OCI-LY7 (cell line): ENCODE measurements at regions not wholly inside any gene's neighbourhood (a gene's known extent, or its start where the extent isn't known, plus 50 kb on each side); places are given as distances from the start of the nearest gene placed in this dataset.

ENCODE experiments used
- EZH2phosphoT487 ChIP-seq: fragments of 200-600 bp; sonication (generic); IDR thresholded peaks from 2 replicates; pipeline ENCODE4 v1.6.1; 2018; ENCODE audit warnings: low read depth, borderline replicate concordance, mild to moderate bottlenecking, mixed run types, antibody characterized with exemption, low read length, moderate library complexity, mixed read lengths
- TF ChIP-seq, protein P1 (sequence below): fragments of 200-600 bp; sonication (generic); conservative IDR thresholded peaks from 2 replicates; pipeline ENCODE4 v1.5.1; 2014; ENCODE audit warnings: mild to moderate bottlenecking, antibody characterized with exemption, low read length, moderate library complexity, mixed read lengths

GRCh38 chr10:28378986-28379585, 76.2 kb upstream of the MPP7 start:
- TF ChIP-seq, protein P1, sequence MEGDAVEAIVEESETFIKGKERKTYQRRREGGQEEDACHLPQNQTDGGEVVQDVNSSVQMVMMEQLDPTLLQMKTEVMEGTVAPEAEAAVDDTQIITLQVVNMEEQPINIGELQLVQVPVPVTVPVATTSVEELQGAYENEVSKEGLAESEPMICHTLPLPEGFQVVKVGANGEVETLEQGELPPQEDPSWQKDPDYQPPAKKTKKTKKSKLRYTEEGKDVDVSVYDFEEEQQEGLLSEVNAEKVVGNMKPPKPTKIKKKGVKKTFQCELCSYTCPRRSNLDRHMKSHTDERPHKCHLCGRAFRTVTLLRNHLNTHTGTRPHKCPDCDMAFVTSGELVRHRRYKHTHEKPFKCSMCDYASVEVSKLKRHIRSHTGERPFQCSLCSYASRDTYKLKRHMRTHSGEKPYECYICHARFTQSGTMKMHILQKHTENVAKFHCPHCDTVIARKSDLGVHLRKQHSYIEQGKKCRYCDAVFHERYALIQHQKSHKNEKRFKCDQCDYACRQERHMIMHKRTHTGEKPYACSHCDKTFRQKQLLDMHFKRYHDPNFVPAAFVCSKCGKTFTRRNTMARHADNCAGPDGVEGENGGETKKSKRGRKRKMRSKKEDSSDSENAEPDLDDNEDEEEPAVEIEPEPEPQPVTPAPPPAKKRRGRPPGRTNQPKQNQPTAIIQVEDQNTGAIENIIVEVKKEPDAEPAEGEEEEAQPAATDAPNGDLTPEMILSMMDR, result no peak
- TF ChIP-seq EZH2phosphoT487, result no peak
